GM23248 (cell line): ENCODE measurements at regions not wholly inside any gene's neighbourhood (a gene's known extent, or its start where the extent isn't known, plus 50 kb on each side); places are given as distances from the start of the nearest gene placed in this dataset.

Experiments used
- EZH2 ChIP-seq: fragments of 200-600 bp; sonication (generic); IDR thresholded peaks from 2 replicates; pipeline ENCODE4 v1.6.1; 2018; ENCODE audit warnings: antibody characterized with exemption, mild to moderate bottlenecking; ENCODE audit not compliant: insufficient read depth, poor library complexity, severe bottlenecking
- EZH2phosphoT487 ChIP-seq: fragments of 200-600 bp; sonication (generic); IDR thresholded peaks from 2 replicates; pipeline ENCODE4 v1.6.1; 2018; ENCODE audit warnings: antibody characterized with exemption, moderate library complexity, mild to moderate bottlenecking, low read depth; ENCODE audit not compliant: insufficient read depth

DNA sequence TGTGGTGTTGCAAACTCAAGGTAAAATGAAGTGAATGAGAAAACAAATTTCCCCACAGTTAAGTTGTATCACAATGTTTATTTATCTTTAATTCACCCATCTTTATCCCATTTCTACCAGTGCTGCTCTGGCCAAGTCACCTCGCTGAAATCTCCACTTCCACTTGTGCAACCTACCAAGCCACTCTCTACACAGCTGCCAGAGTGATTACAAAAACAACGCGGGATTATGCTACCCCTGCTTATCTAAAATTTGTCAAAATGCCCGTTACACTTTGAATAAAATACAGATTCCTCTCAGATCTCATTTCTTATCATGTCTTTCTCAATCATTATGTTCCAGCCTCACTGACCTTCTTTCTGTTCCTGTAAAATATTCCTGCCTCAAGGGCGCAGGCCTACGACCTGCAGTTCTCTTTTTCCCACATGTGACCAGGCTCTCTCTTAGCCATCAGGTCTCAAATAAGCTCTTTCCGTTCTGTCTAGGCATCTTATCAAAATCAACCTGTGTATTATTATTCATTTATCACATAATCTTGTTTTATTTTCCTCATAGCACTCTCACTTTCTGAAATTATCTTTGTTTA, 95.6 kb downstream of the NTMT2 start:
- TF ChIP-seq EZH2phosphoT487: no peak
- no peak for TF ChIP-seq EZH2
